DOHH2 (cell line): ENCODE measurements at regions not wholly inside any gene's neighbourhood (a gene's known extent, or its start where the extent isn't known, plus 50 kb on each side); places are given as distances from the start of the nearest gene placed in this dataset.

Experiments used
- H3F3A ChIP-seq: fragments of 200-600 bp; sonication (generic), shearing (Covaris generic); 2 replicates; pipeline ENCODE4 v1.6.0; 2016; ENCODE audit warnings: antibody characterized with exemption, mild to moderate bottlenecking; ENCODE audit not compliant: control insufficient read depth, insufficient read depth
- H3K27ac ChIP-seq: fragments of 200-600 bp; sonication (generic); 2 replicates; pipeline ENCODE4 v1.5.1; 2014; ENCODE audit warnings: low read depth, mild to moderate bottlenecking, low read length, moderate library complexity
- H3K27me3 ChIP-seq: fragments of 200-600 bp; sonication (generic); 2 replicates; pipeline ENCODE4 v1.6.1; 2014; ENCODE audit warnings: mild to moderate bottlenecking, low read length, mixed read lengths; ENCODE audit not compliant: control insufficient read depth
- H3K36me3 ChIP-seq: fragments of 200-600 bp; sonication (generic); 2 replicates; pipeline ENCODE4 v1.6.1; 2014; ENCODE audit warnings: mild to moderate bottlenecking, low read length, moderate library complexity, mixed read lengths; ENCODE audit not compliant: control insufficient read depth
- H3K4me1 ChIP-seq: fragments of 200-600 bp; sonication (generic); 2 replicates; pipeline ENCODE4 v1.6.1; 2014; ENCODE audit warnings: mild to moderate bottlenecking, low read length, mixed read lengths; ENCODE audit not compliant: control insufficient read depth
- H3K4me2 ChIP-seq: fragments of 200-600 bp; sonication (generic); 2 replicates; pipeline ENCODE4 v1.6.0; 2014; ENCODE audit warnings: mild to moderate bottlenecking, low read length, moderate library complexity
- H3K4me3 ChIP-seq: fragments of 200-600 bp; sonication (generic); 2 replicates; pipeline ENCODE4 v1.5.1; 2014; ENCODE audit warnings: mild to moderate bottlenecking, low read length, mixed read lengths
- H3K79me2 ChIP-seq: fragments of 200-600 bp; sonication (generic); 2 replicates; pipeline ENCODE4 v1.6.1; 2014; ENCODE audit warnings: mild to moderate bottlenecking, low read length, mixed read lengths; ENCODE audit not compliant: control insufficient read depth
- H3K9me2 ChIP-seq: fragments of 200-600 bp; sonication (generic); replicated peaks from 2 replicates; pipeline ENCODE4 v1.6.1; 2014; ENCODE audit warnings: mild to moderate bottlenecking, low read length, mixed read lengths; ENCODE audit not compliant: control insufficient read depth
- H3K9me3 ChIP-seq: fragments of 200-600 bp; sonication (generic); 2 replicates; pipeline ENCODE4 v1.6.1; 2014; ENCODE audit warnings: antibody characterized with exemption, low read length, mixed read lengths; ENCODE audit not compliant: control insufficient read depth, insufficient read depth
- H4K20me1 ChIP-seq: fragments of 200-600 bp; sonication (generic); 2 replicates; pipeline ENCODE4 v1.6.0; 2014; ENCODE audit warnings: low read depth, mild to moderate bottlenecking, antibody characterized with exemption, low read length, moderate library complexity; ENCODE audit not compliant: control insufficient read depth, insufficient read depth
- CTCF ChIP-seq: fragments of 200-600 bp; sonication (generic); IDR thresholded peaks from one replicate; pipeline ENCODE4 v1.5.1; 2014; ENCODE audit warnings: antibody characterized with exemption, mild to moderate bottlenecking, low read depth, low read length; ENCODE audit not compliant: poor library complexity, severe bottlenecking
- EZH2phosphoT487 ChIP-seq: fragments of 200-600 bp; sonication (generic); IDR thresholded peaks from 2 replicates; pipeline ENCODE4 v1.6.1; 2017; ENCODE audit warnings: borderline replicate concordance, mild to moderate bottlenecking, antibody characterized with exemption, low read length, moderate library complexity, mixed read lengths

DNA sequence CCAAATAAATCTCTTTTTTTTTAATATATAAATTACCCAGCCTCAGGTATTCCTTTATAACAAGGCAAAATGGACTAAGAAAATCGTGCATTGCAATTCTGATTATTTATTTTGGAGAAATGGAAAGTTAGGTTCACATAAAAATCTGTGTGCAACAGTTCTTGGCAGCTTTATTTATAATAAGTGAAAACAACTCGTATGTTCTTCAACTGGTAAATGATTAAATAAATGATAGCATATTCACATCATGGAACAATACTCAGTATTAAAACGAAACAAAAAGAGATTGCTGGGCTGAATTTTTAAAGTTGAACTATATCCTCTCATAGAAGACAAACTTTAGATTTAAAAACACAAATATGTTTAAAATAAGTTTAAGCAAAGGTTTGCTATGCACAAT, 176.3 kb upstream of the ZNF385D start:
- Histone ChIP-seq H3F3A (no peaks in the 10 kb centered on the region), H3K36me3 (no peaks in the 10 kb centered on the region), H4K20me1 (no peaks in the 10 kb centered on the region), H3K27me3 (no peaks in the 10 kb centered on the region), H3K27ac (no peak overlapping the region), H3K4me2 (no peak overlapping the region), H3K79me2 (no peaks in the 10 kb centered on the region), H3K9me2 (no peaks in the 10 kb centered on the region), H3K9me3 (no peaks in the 10 kb centered on the region; the same call in 1 of the 2 replicates), H3K4me1 (no peaks in the 10 kb centered on the region), H3K4me3 (no peak overlapping the region)
- TF ChIP-seq EZH2phosphoT487 (no peak), CTCF (no peak)

GRCh38 chr3:21934591-21934990, 183.6 kb upstream of the ZNF385D start:
- no peak for TF ChIP-seq EZH2phosphoT487
- TF ChIP-seq CTCF, result no peak
- H3K27me3 ChIP-seq, result no peaks in the 10 kb centered on the region

GRCh38 chr3:21936207-21936606, 185.2 kb upstream of the ZNF385D start:
- Histone ChIP-seq H3K4me2 (no peak overlapping the region), H3K36me3 (no peaks in the 10 kb centered on the region), H3K9me2 (no peaks in the 10 kb centered on the region), H3K4me1 (no peaks in the 10 kb centered on the region), H3K27ac (no peak overlapping the region), H3F3A (no peaks in the 10 kb centered on the region), H3K4me3 (no peak overlapping the region), H3K27me3 (no peaks in the 10 kb centered on the region), H3K9me3 (no peaks in the 10 kb centered on the region), H3K79me2 (no peaks in the 10 kb centered on the region), H4K20me1 (no peaks in the 10 kb centered on the region)
- TF ChIP-seq EZH2phosphoT487 (no peak), CTCF (no peak)

More at GRCh38 chr3:21934591-21934990, 183.6 kb upstream of the ZNF385D start:
- H3K36me3 ChIP-seq, result no peaks in the 10 kb centered on the region
- no peaks in the 10 kb centered on the region for H3K79me2 ChIP-seq
- H3F3A ChIP-seq, result no peaks in the 10 kb centered on the region
- H3K4me2 ChIP-seq, result no peak overlapping the region
- H3K9me2 ChIP-seq, result no peaks in the 10 kb centered on the region
- no peak overlapping the region for H3K4me3 ChIP-seq
- H3K27ac ChIP-seq, result no peak overlapping the region
- no peaks in the 10 kb centered on the region for H3K4me1 ChIP-seq
- no peaks in the 10 kb centered on the region for H4K20me1 ChIP-seq
- no peaks in the 10 kb centered on the region for H3K9me3 ChIP-seq

DNA sequence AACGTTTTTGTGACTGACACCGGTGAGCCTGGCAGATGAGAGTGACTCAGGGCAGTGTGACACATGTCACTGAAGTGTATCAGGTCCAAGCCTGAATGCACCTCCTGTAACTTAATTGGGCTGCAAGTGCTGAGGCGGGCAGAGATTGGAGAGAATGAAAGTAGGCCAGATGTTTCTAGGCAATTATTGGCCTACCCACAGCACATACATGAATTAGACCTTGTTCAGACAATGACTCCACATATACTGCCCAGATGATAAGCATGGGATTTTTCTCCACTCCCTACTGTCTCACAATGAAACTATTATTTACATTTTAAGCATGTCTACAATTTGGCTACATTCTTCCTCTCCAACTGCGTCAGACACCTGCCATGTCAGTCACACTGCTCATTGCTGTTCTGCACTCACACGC, 187.3 kb upstream of the ZNF385D start:
- no peaks in the 10 kb centered on the region for H3K9me2 ChIP-seq
- no peak for TF ChIP-seq EZH2phosphoT487
- no peak for TF ChIP-seq CTCF

More for the DNA sequence above, 187.3 kb upstream of the ZNF385D start:
- H3K4me2 ChIP-seq, result no peak overlapping the region
- no peak overlapping the region for H3K4me3 ChIP-seq
- H3K27me3 ChIP-seq, result no peaks in the 10 kb centered on the region
- no peaks in the 10 kb centered on the region for H3K4me1 ChIP-seq
- no peaks in the 10 kb centered on the region for H3F3A ChIP-seq
- H4K20me1 ChIP-seq, result no peaks in the 10 kb centered on the region
- no peaks in the 10 kb centered on the region for H3K36me3 ChIP-seq
- no peaks in the 10 kb centered on the region for H3K9me3 ChIP-seq
- no peak overlapping the region for H3K27ac ChIP-seq
- H3K79me2 ChIP-seq, result no peaks in the 10 kb centered on the region
